ENCODE measurements at regions not wholly inside any gene's neighbourhood (a gene's known extent, or its start where the extent isn't known, plus 50 kb on each side); places are given as distances from the start of the nearest gene placed in this dataset.
A peak's percentile ranks its signal among the peaks of the same experiment; 100 is the strongest.

GRCh38 chr1:234724516-234725176, 114.7 kb upstream of the IRF2BP2 start:
- peak; percentile 4 for TF ChIP-seq TAF1 (IDR thresholded peaks at IDR 0.05; ENCODE audit: low read depth)
- TF ChIP-seq RAD21 (conservative IDR thresholded peaks at IDR 0.05): peak; percentile 40
- TF ChIP-seq MXI1 (conservative IDR thresholded peaks at IDR 0.05; ENCODE audit: poor library complexity, severe bottlenecking): peak; percentile 64
- no peak for TF ChIP-seq EZH2 (IDR thresholded peaks at IDR 0.05; ENCODE audit: borderline replicate concordance, insufficient read depth, low read length, poor library complexity, severe bottlenecking)
- TF ChIP-seq SMC3 (conservative IDR thresholded peaks at IDR 0.05; ENCODE audit: poor library complexity): no peak
- TF ChIP-seq, protein P1, sequence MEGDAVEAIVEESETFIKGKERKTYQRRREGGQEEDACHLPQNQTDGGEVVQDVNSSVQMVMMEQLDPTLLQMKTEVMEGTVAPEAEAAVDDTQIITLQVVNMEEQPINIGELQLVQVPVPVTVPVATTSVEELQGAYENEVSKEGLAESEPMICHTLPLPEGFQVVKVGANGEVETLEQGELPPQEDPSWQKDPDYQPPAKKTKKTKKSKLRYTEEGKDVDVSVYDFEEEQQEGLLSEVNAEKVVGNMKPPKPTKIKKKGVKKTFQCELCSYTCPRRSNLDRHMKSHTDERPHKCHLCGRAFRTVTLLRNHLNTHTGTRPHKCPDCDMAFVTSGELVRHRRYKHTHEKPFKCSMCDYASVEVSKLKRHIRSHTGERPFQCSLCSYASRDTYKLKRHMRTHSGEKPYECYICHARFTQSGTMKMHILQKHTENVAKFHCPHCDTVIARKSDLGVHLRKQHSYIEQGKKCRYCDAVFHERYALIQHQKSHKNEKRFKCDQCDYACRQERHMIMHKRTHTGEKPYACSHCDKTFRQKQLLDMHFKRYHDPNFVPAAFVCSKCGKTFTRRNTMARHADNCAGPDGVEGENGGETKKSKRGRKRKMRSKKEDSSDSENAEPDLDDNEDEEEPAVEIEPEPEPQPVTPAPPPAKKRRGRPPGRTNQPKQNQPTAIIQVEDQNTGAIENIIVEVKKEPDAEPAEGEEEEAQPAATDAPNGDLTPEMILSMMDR (IDR thresholded peaks at IDR 0.05; ENCODE audit: poor library complexity, severe bottlenecking): no peak
- no peak for TF ChIP-seq EP300 (conservative IDR thresholded peaks at IDR 0.05; ENCODE audit: poor library complexity, severe bottlenecking)
- no peak for TF ChIP-seq REST (IDR thresholded peaks at IDR 0.05; ENCODE audit: borderline replicate concordance)
- no peaks in the 10 kb centered on the region for H3K9me2 ChIP-seq (ENCODE audit: insufficient read depth, low read length)
- H3K9me3 ChIP-seq (ENCODE audit: low read length): no peaks in the 10 kb centered on the region
- peak overlapping the region; percentile 87 for H3K9ac ChIP-seq (ENCODE audit: low read length)
- peak overlapping the region; percentile 54 for H3K4me2 ChIP-seq (ENCODE audit: low read length)
- H3K4me3 ChIP-seq (ENCODE audit: low read length): peak overlapping the region; percentile 55
- H3K79me2 ChIP-seq (replicated peaks; ENCODE audit: insufficient read depth, low read length): no peaks in the 10 kb centered on the region
- peaks cover 31% of the 10 kb centered on the region for H3F3A ChIP-seq (ENCODE audit: insufficient read depth, low read length, poor library complexity, severe bottlenecking)
- H3K36me3 ChIP-seq (ENCODE audit: insufficient read depth, low read length): no peaks in the 10 kb centered on the region
- H2AFZ ChIP-seq (ENCODE audit: low read depth, low read length): no peak overlapping the region
- H3K27me3 ChIP-seq (ENCODE audit: insufficient read depth, low read depth, low read length): no peaks in the 10 kb centered on the region
- no peaks in the 10 kb centered on the region for H4K20me1 ChIP-seq (ENCODE audit: insufficient read depth)
- H3K27ac ChIP-seq (ENCODE audit: low read length): peak overlapping the region; percentile 98

DNA sequence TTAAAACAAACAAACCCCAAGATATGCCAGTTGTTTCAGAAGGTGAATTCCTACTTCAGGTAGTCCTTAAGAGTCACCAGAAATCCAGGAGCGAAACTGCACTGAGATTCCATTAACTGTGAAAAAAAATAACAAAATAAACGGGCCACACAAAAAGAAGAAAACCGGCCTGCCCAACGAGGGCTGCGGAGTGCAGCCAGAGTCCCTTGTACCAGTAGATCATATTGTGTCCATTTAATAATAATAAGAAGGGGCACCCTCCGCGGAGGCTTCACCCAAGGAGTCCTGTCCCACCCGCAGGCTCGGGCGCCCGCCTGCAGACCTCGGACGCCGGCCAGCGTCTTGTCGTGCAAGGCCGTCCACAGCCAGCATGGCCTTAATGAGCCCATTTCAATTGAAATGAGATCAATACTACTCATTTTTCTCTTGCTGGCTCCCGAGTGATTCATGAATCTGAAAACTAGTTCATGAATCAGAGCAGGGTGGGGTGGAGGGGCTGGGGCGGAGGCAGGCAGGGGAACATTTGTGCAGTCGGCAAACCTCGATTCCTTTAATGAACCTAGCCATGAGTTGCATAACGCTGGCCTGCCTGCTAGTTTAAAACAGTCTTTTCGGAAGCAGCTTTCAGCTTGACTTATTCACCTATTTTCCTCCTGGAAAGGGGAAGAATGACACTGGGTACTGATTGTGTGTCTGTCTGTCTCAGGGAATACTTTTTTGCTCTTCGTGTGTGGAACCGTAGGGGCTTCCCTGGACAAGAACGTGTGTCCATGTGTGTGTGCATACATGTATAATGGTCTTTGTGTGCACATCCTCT, 113.1 kb upstream of the IRF2BP2 start:
- Histone ChIP-seq H3K4me3 (ENCODE audit: low read length) (peak overlapping the region; percentile 55), H3K79me2 (replicated peaks; ENCODE audit: insufficient read depth, low read length) (no peaks in the 10 kb centered on the region), H2AFZ (ENCODE audit: low read depth, low read length) (no peak overlapping the region), H3K9ac (ENCODE audit: low read length) (peak overlapping the region; percentile 87), H3K4me2 (ENCODE audit: low read length) (peak overlapping the region; percentile 40), H3K27ac (ENCODE audit: low read length) (peak overlapping the region; percentile 98), H3K36me3 (ENCODE audit: insufficient read depth, low read length) (no peaks in the 10 kb centered on the region), H3F3A (ENCODE audit: insufficient read depth, low read length, poor library complexity, severe bottlenecking) (peaks cover 31% of the 10 kb centered on the region), H3K9me2 (ENCODE audit: insufficient read depth, low read length) (no peaks in the 10 kb centered on the region), H4K20me1 (ENCODE audit: insufficient read depth) (no peaks in the 10 kb centered on the region), H3K9me3 (ENCODE audit: low read length) (no peaks in the 10 kb centered on the region), H3K27me3 (ENCODE audit: insufficient read depth, low read depth, low read length) (no peaks in the 10 kb centered on the region)
- TF ChIP-seq SMC3 (conservative IDR thresholded peaks at IDR 0.05; ENCODE audit: poor library complexity) (no peak), REST (IDR thresholded peaks at IDR 0.05; ENCODE audit: borderline replicate concordance) (no peak), TAF1 (IDR thresholded peaks at IDR 0.05; ENCODE audit: low read depth) (no peak), EP300 (conservative IDR thresholded peaks at IDR 0.05; ENCODE audit: poor library complexity, severe bottlenecking) (no peak), MXI1 (conservative IDR thresholded peaks at IDR 0.05; ENCODE audit: poor library complexity, severe bottlenecking) (no peak), POLR2AphosphoS5 (IDR thresholded peaks at IDR 0.05) (no peak), RAD21 (conservative IDR thresholded peaks at IDR 0.05) (no peak)
- TF ChIP-seq, protein P1 (IDR thresholded peaks at IDR 0.05; ENCODE audit: poor library complexity, severe bottlenecking): no peak

All from neural cell (in vitro differentiated cells).